ENCODE measurements at regions not wholly inside any gene's neighbourhood (a gene's known extent, or its start where the extent isn't known, plus 50 kb on each side); places are given as distances from the start of the nearest gene placed in this dataset.

DNA sequence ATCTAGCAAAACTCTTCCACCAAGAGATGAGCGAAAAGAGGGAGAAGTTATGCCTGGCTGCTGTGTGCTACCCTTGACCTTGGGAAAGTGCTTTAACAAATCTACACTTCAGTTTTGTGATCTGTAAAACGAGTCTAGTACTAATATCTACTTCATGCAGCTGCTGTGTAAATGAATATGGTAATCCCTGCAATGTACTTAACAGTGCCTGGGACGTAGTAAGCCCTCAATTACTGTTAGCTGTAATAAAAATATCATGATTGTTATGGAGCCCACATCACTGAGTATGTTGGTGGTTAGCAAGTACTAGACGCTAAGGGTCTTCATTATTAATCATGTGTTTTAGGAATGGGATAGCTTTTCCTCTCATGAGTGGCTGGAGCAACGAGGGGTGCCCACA is 80.5 kb downstream of the LYZL1 start:
- TF ChIP-seq EZH2 (IDR thresholded peaks at IDR 0.05; ENCODE audit: low read length, unreplicated experiment) = no peak
- TF ChIP-seq, protein P1, sequence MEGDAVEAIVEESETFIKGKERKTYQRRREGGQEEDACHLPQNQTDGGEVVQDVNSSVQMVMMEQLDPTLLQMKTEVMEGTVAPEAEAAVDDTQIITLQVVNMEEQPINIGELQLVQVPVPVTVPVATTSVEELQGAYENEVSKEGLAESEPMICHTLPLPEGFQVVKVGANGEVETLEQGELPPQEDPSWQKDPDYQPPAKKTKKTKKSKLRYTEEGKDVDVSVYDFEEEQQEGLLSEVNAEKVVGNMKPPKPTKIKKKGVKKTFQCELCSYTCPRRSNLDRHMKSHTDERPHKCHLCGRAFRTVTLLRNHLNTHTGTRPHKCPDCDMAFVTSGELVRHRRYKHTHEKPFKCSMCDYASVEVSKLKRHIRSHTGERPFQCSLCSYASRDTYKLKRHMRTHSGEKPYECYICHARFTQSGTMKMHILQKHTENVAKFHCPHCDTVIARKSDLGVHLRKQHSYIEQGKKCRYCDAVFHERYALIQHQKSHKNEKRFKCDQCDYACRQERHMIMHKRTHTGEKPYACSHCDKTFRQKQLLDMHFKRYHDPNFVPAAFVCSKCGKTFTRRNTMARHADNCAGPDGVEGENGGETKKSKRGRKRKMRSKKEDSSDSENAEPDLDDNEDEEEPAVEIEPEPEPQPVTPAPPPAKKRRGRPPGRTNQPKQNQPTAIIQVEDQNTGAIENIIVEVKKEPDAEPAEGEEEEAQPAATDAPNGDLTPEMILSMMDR (conservative IDR thresholded peaks at IDR 0.05; ENCODE audit: low read depth, low read length) = no peak
